ENCODE measurements at regions not wholly inside any gene's neighbourhood (a gene's known extent, or its start where the extent isn't known, plus 50 kb on each side); places are given as distances from the start of the nearest gene placed in this dataset.

DNA sequence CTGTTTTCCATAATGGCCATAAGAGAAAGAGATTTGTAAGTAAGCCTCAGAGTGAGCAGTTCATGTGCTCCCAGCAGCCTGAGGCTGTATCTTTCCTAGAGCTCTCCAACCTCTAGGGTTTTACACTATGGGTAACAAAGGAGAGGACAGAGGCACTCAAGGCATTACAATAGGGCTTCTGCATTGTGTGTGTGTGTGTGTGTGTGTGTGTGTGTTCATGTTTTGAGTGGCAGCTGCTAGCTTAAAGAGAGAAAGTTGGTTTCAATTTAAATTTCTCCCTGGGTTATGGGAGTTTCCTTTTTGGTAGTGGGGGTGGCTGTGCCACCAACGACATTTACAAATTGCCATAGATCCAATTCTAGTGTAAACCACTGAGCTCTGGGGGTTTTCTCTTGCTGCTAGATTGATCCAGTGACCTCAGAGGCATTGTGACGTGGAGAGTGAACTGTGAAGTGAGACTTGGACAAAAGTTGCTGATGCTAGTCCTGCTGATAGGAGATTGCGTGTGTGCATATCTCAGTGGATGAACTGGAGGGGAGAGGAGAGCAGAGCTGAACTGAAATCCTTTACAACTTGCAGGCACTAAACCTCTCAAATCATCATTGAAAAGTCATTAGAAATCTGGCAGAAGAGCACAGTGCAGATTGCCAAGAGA is 67.2 kb upstream of the OLFM4 start:
- no peak overlapping the region for H3K4me3 ChIP-seq (ENCODE audit: low read depth, low read length)
- H3K36me3 ChIP-seq: no peaks in the 10 kb centered on the region
- no peak for DNase-seq
- H3K27ac ChIP-seq: no peak overlapping the region
- TF ChIP-seq, protein P1, sequence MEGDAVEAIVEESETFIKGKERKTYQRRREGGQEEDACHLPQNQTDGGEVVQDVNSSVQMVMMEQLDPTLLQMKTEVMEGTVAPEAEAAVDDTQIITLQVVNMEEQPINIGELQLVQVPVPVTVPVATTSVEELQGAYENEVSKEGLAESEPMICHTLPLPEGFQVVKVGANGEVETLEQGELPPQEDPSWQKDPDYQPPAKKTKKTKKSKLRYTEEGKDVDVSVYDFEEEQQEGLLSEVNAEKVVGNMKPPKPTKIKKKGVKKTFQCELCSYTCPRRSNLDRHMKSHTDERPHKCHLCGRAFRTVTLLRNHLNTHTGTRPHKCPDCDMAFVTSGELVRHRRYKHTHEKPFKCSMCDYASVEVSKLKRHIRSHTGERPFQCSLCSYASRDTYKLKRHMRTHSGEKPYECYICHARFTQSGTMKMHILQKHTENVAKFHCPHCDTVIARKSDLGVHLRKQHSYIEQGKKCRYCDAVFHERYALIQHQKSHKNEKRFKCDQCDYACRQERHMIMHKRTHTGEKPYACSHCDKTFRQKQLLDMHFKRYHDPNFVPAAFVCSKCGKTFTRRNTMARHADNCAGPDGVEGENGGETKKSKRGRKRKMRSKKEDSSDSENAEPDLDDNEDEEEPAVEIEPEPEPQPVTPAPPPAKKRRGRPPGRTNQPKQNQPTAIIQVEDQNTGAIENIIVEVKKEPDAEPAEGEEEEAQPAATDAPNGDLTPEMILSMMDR (IDR thresholded peaks at IDR 0.05; ENCODE audit: low read depth, low read length): no peak
- no peaks in the 10 kb centered on the region for H3K9me3 ChIP-seq (ENCODE audit: severe bottlenecking)
- no peaks in the 10 kb centered on the region for H3K27me3 ChIP-seq (ENCODE audit: insufficient read depth, low read depth, severe bottlenecking)

DNA sequence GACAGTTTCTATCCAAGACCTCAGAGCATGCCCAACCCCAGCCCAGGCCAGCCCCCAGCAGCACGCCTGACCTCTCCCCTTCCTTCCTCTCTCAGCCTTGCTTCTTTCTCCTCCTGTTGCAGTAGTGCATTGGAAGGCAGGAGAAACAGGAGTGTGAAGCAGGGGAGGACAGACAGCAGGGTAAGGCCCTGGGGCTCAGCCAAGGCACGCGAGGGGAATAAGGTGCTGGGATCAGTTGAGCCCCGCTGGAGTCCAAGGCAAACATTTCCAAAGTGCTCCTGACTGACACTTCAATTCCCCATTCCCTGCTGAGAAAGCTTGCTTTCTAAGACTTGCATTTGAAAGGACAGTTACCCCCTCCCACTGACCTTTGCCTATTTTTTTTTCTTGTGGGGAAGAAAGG is 73.1 kb upstream of the OLFM4 start:
- no peaks in the 10 kb centered on the region for H3K36me3 ChIP-seq
- H3K9me3 ChIP-seq (ENCODE audit: severe bottlenecking): no peaks in the 10 kb centered on the region
- H3K27me3 ChIP-seq (ENCODE audit: insufficient read depth, low read depth, severe bottlenecking): no peaks in the 10 kb centered on the region
- H3K27ac ChIP-seq: no peak overlapping the region
- no peak for DNase-seq
- no peak overlapping the region for H3K4me3 ChIP-seq (ENCODE audit: low read depth, low read length)
- TF ChIP-seq, protein P1 (IDR thresholded peaks at IDR 0.05; ENCODE audit: low read depth, low read length): no peak

DNA sequence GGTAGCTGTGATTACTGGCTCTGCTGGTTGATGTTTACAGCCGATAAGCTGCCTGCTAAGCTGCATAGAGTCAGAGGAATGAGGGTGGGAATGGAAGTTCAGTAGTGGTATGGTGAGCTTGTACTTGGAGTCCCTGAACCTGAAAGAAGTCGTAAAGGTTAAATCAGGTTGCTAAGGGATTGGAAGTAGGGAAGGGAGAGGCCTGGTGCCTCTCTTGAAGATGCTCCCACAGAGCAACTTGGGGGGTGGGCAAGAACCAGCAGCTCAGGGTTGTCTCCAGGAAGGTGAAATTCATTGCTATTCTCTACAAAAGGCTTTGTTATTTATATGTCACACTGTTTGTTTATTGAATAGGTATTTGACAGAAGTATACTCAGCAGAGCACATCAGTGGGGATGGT is 73.8 kb upstream of the OLFM4 start:
- TF ChIP-seq, protein P1 (IDR thresholded peaks at IDR 0.05; ENCODE audit: low read depth, low read length): no peak
- no peak for DNase-seq
- no peaks in the 10 kb centered on the region for H3K36me3 ChIP-seq
- H3K27ac ChIP-seq: no peak overlapping the region
- no peaks in the 10 kb centered on the region for H3K27me3 ChIP-seq (ENCODE audit: insufficient read depth, low read depth, severe bottlenecking)
- H3K4me3 ChIP-seq (ENCODE audit: low read depth, low read length): no peak overlapping the region
- H3K9me3 ChIP-seq (ENCODE audit: severe bottlenecking): no peaks in the 10 kb centered on the region

DNA sequence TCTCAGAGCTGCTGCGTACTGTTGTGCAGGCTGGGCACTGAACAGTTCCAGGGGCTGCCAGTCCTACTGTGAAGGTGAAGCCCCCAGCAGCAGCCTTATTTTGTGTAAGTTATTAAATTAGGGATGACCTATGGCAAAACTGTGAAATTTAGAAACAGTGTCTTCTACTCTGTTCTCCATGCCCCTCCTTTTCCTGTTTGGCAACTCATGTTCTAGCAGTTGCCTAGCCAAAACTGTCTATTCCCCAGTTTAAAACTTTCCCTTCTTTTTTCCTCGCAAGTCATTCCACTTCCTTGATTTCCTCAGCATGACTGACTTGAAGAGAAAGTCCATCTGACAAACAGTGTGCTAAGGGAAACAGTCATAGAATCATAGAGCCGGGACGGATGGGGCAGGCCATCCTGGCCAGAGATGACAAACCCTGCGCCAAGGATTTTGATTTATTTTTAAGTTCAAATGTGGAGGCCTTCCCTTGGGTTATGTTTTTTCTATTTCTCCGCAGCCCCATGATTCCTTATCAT is 78.1 kb upstream of the OLFM4 start:
- Histone ChIP-seq H3K4me3 (ENCODE audit: low read depth, low read length) (no peak overlapping the region), H3K27ac (no peak overlapping the region), H3K27me3 (ENCODE audit: insufficient read depth, low read depth, severe bottlenecking) (no peaks in the 10 kb centered on the region), H3K36me3 (no peaks in the 10 kb centered on the region), H3K9me3 (ENCODE audit: severe bottlenecking) (no peaks in the 10 kb centered on the region)
- DNase-seq: no peak
- TF ChIP-seq, protein P1 (IDR thresholded peaks at IDR 0.05; ENCODE audit: low read depth, low read length): no peak

DNA sequence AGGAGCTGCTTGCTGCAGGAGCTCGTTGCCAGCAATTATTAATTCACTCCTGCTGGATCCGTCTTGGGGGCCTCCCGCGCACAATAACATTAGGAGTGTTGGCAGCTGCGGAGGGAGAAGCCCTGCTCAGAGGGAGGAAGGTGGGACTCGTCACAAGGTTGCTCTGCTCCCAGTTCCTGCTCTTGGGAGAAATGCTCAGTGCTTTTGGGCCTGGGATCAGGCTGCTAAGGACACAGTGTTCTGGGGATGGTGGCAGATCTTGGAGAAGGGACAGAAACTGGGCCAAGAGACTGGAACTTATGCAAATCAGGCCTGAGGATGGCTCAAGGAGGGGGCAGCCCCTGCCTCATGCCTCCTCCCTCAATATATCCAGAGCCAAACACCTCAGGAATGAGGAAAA is 78.9 kb upstream of the OLFM4 start:
- H3K9me3 ChIP-seq (ENCODE audit: severe bottlenecking): no peaks in the 10 kb centered on the region
- DNase-seq: no peak
- no peaks in the 10 kb centered on the region for H3K27me3 ChIP-seq (ENCODE audit: insufficient read depth, low read depth, severe bottlenecking)
- H3K4me3 ChIP-seq (ENCODE audit: low read depth, low read length): no peak overlapping the region
- H3K36me3 ChIP-seq: no peaks in the 10 kb centered on the region
- TF ChIP-seq, protein P1 (IDR thresholded peaks at IDR 0.05; ENCODE audit: low read depth, low read length): no peak
- no peak overlapping the region for H3K27ac ChIP-seq

DNA sequence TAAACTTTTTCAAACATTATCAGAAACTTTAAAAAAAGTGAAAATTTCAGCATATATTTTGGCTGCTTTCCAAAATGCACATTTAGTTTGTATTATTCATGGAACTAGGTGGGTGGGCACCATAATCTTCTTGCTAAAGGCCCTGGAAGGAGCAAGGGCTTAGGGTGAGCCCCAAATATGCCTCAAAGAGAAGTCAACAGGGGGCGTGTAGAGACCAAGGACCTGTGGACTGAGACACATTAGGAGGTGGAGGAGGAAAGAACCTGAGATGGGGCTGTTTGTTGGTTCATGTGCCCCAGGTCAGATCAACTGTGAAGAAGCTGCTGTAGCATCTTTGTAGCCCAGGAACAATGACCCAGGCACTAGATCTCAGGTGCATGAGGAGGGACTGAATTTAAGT is 79.6 kb upstream of the OLFM4 start:
- DNase-seq: no peak
- no peak overlapping the region for H3K4me3 ChIP-seq (ENCODE audit: low read depth, low read length)
- TF ChIP-seq, protein P1 (IDR thresholded peaks at IDR 0.05; ENCODE audit: low read depth, low read length): no peak

More for the DNA sequence above, 79.6 kb upstream of the OLFM4 start:
- H3K27ac ChIP-seq: no peak overlapping the region
- H3K27me3 ChIP-seq (ENCODE audit: insufficient read depth, low read depth, severe bottlenecking): no peaks in the 10 kb centered on the region
- H3K36me3 ChIP-seq: no peaks in the 10 kb centered on the region
- no peaks in the 10 kb centered on the region for H3K9me3 ChIP-seq (ENCODE audit: severe bottlenecking)

Measured in WERI-Rb-1 (cell line).